ENCODE measurements at regions not wholly inside any gene's neighbourhood (a gene's known extent, or its start where the extent isn't known, plus 50 kb on each side); places are given as distances from the start of the nearest gene placed in this dataset.

GRCh38 chr21:24825348-24825747 is 781.9 kb downstream of the MRPL39 start:
- no peak for TF ChIP-seq RAD21 (IDR thresholded peaks at IDR 0.05; ENCODE audit: low read length)
- TF ChIP-seq MAFK (IDR thresholded peaks at IDR 0.05; ENCODE audit: low read depth, low read length) = no peak
- TF ChIP-seq MXI1 (IDR thresholded peaks at IDR 0.05; ENCODE audit: borderline replicate concordance, low read depth, low read length) = no peak
- no peak for TF ChIP-seq USF2 (IDR thresholded peaks at IDR 0.05; ENCODE audit: low read depth, low read length)
- H3K4me2 ChIP-seq (ENCODE audit: low read depth, low read length) = no peak overlapping the region
- no peaks in the 10 kb centered on the region for H4K20me1 ChIP-seq (ENCODE audit: insufficient read depth, low read length)
- no peak overlapping the region for H3K23ac ChIP-seq (ENCODE audit: low read depth, low read length)
- no peak overlapping the region for H2BK120ac ChIP-seq (ENCODE audit: low read depth, low read length)
- H3K27me3 ChIP-seq (ENCODE audit: control insufficient read depth, insufficient read depth, low read length) = no peaks in the 10 kb centered on the region
- ChIA-PET POLR2A (ENCODE audit: unreplicated experiment) (no interaction called here), CTCF (no interaction called here)
- H2AFZ ChIP-seq (replicated peaks; ENCODE audit: low read length, poor library complexity) = no peak overlapping the region
- no peak overlapping the region for H4K5ac ChIP-seq (ENCODE audit: low read depth, low read length)
- no peak overlapping the region for H4K91ac ChIP-seq (ENCODE audit: insufficient read depth, low read depth, low read length)
- no TSS peak for BruUV-seq (replicated peaks)
- intact Hi-C loops (cut with micrococcal nuclease) (no loop called here), in situ Hi-C loops (cut with MboI; ENCODE audit: low sequenced_read_pairs) (no loop called here), dilution Hi-C loops (cut with HindIII; ENCODE audit: low sequenced_read_pairs, unreplicated experiment) (no loop called here)
- H3K36me3 ChIP-seq (ENCODE audit: control insufficient read depth, insufficient read depth, low read length) = no peaks in the 10 kb centered on the region
- H3K4me3 ChIP-seq (ENCODE audit: insufficient read depth, low read depth, low read length) = no peak overlapping the region
- no peak for DNase-seq
- no peak overlapping the region for H3K9ac ChIP-seq (ENCODE audit: low read depth, low read length)
- H3K4ac ChIP-seq (ENCODE audit: low read depth, low read length) = no peak overlapping the region
- H2AK9ac ChIP-seq (replicated peaks; ENCODE audit: low read depth, low read length, poor library complexity) = no peak overlapping the region
- no peak overlapping the region for H3K27ac ChIP-seq (ENCODE audit: insufficient read depth, low read length)
- WGBS, 2 experiments (ENCODE audit: extremely low coverage in 2 of 2, insufficient read length in 1 of 2) = no CpG with 5 or more reads among the region's 4 CpGs
- H3K56ac ChIP-seq (ENCODE audit: extremely low read depth, insufficient read depth, low read length) = no peak overlapping the region
- no peak for ATAC-seq (ENCODE audit: low read depth)
- no peak overlapping the region for H2AK5ac ChIP-seq (ENCODE audit: low read depth, low read length)
- H2BK15ac ChIP-seq (ENCODE audit: low read depth, low read length) = no peak overlapping the region
- no peak overlapping the region for H2BK5ac ChIP-seq (ENCODE audit: low read depth, low read length, poor library complexity, severe bottlenecking)
- H3K79me1 ChIP-seq (ENCODE audit: low read depth in 1 of 2, low read length in 2 of 2) = no peaks in the 10 kb centered on the region
- no peaks in the 10 kb centered on the region for H3K4me1 ChIP-seq (ENCODE audit: control insufficient read depth, insufficient read depth, low read length)
- no peak overlapping the region for H3K14ac ChIP-seq (replicated peaks; ENCODE audit: low read depth, low read length)
- no peak overlapping the region for H2BK20ac ChIP-seq (ENCODE audit: low read depth, low read length)
- no peak overlapping the region for H4K8ac ChIP-seq (ENCODE audit: low read depth in 2 of 2, low read length in 2 of 2)
- no peaks in the 10 kb centered on the region for H3K9me1 ChIP-seq (ENCODE audit: insufficient read depth, low read length)
- no peaks in the 10 kb centered on the region; the same call in 1 of the 2 replicates for H3K9me3 ChIP-seq (ENCODE audit: control insufficient read depth, insufficient read depth, low read length)
- H3K18ac ChIP-seq (ENCODE audit: low read depth, low read length) = no peak overlapping the region

Measured in IMR-90 (cell line).